Ishikawa (cell line): ENCODE measurements at regions not wholly inside any gene's neighbourhood (a gene's known extent, or its start where the extent isn't known, plus 50 kb on each side); places are given as distances from the start of the nearest gene placed in this dataset.

Experiments used
- CEBPB ChIP-seq: IDR thresholded peaks from 2 replicates; pipeline ENCODE4 v1.6.1; 2012
- CREB1 ChIP-seq: IDR thresholded peaks from 2 replicates; pipeline ENCODE4 v1.6.1; 2012; ENCODE audit warnings: low read depth
- EP300 ChIP-seq: IDR thresholded peaks from 2 replicates; pipeline ENCODE4 v1.6.1; 2012; ENCODE audit warnings: borderline replicate concordance
- RAD21 ChIP-seq: IDR thresholded peaks from 2 replicates; pipeline ENCODE4 v1.6.1; 2012; ENCODE audit warnings: low read depth
- TAF1 ChIP-seq: IDR thresholded peaks from 2 replicates; pipeline ENCODE4 v1.6.1; 2012; ENCODE audit warnings: low read depth, mild to moderate bottlenecking
- TCF12 ChIP-seq: IDR thresholded peaks from 2 replicates; pipeline ENCODE4 v1.6.1; 2012; ENCODE audit warnings: low read depth
- TF ChIP-seq, protein P1 (sequence below): IDR thresholded peaks from 2 replicates; pipeline ENCODE4 v1.6.1; 2012; ENCODE audit warnings: low read depth, mild to moderate bottlenecking

DNA sequence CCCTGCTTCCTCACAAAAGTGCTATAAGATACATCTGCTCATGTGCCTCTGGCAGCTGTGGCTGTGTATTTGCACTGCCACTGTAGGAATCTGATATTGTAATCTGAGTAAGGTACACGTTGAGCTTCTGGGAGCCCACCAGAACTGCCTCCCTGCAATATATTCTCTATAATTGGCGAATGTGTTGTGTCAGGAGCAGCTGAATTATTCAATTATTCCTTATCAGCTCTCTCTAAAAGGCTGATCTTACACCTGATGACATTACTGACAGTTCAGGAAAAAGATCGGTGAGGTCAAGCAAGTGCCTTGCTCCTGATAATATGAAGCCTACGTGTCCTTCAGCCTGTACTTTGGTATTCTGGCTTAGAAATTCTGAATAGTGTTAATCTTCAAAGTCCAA lies 1015.0 kb downstream of the CDH9 start:
- TF ChIP-seq CREB1 (no peak), TCF12 (no peak), CEBPB (no peak), TAF1 (no peak), EP300 (no peak), RAD21 (no peak)
- TF ChIP-seq, protein P1, sequence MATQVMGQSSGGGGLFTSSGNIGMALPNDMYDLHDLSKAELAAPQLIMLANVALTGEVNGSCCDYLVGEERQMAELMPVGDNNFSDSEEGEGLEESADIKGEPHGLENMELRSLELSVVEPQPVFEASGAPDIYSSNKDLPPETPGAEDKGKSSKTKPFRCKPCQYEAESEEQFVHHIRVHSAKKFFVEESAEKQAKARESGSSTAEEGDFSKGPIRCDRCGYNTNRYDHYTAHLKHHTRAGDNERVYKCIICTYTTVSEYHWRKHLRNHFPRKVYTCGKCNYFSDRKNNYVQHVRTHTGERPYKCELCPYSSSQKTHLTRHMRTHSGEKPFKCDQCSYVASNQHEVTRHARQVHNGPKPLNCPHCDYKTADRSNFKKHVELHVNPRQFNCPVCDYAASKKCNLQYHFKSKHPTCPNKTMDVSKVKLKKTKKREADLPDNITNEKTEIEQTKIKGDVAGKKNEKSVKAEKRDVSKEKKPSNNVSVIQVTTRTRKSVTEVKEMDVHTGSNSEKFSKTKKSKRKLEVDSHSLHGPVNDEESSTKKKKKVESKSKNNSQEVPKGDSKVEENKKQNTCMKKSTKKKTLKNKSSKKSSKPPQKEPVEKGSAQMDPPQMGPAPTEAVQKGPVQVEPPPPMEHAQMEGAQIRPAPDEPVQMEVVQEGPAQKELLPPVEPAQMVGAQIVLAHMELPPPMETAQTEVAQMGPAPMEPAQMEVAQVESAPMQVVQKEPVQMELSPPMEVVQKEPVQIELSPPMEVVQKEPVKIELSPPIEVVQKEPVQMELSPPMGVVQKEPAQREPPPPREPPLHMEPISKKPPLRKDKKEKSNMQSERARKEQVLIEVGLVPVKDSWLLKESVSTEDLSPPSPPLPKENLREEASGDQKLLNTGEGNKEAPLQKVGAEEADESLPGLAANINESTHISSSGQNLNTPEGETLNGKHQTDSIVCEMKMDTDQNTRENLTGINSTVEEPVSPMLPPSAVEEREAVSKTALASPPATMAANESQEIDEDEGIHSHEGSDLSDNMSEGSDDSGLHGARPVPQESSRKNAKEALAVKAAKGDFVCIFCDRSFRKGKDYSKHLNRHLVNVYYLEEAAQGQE, result no peak
